Common myeloid progenitor, CD34-positive (primary cell): ENCODE measurements at regions not wholly inside any gene's neighbourhood (a gene's known extent, or its start where the extent isn't known, plus 50 kb on each side); places are given as distances from the start of the nearest gene placed in this dataset.

ENCODE experiments used
- CTCF ChIA-PET: fragments of 350-600 bp; sonication (Branson Sonifier 250); formaldehyde crosslinking; loops from one replicate; lab custom pipeline; 2021; ENCODE audit warnings: antibody characterized with exemption; lab: Charles Lee
- POLR2A ChIA-PET: fragments of 350-600 bp; sonication (Branson Sonifier 250); formaldehyde crosslinking; loops from one replicate; lab custom pipeline; 2021; ENCODE audit warnings: antibody characterized with exemption; lab: Charles Lee
- DNase-seq, 3 donors: peaks; one replicate each; pipeline versions ENCODE4 v3.0.0 to v3.0.0-alpha.2; 2013
- H3K27ac ChIP-seq, 2 experiments: 1 replicate in 1 of 2; 2 replicates in 1 of 2; pipeline ENCODE4 v1.7.0; 2013; ENCODE audit warnings: inconsistent platforms in 2 of 2, low read length in 2 of 2, mild to moderate bottlenecking in 2 of 2, low read depth in 1 of 2, moderate library complexity in 1 of 2; ENCODE audit not compliant: severe bottlenecking in 2 of 2, insufficient read depth in 1 of 2, poor library complexity in 1 of 2
- H3K27me3 ChIP-seq, 5 experiments: replicated peaks in 2 of 5; 1 replicate in 3 of 5; 2 replicates in 2 of 5; pipeline versions ENCODE4 v1.6.1 to v1.7.0; 2013; ENCODE audit warnings: low read length in 4 of 5, mild to moderate bottlenecking in 2 of 5, moderate library complexity in 2 of 5, inconsistent platforms in 1 of 5; ENCODE audit not compliant: insufficient read depth in 5 of 5, control insufficient read depth in 4 of 5
- H3K36me3 ChIP-seq, 4 experiments: 1 replicate in 2 of 4; 2 replicates in 2 of 4; pipeline versions ENCODE4 v1.6.1 to v1.7.0; 2013; ENCODE audit warnings: low read length in 3 of 4, control low read depth in 1 of 4, mild to moderate bottlenecking in 1 of 4; ENCODE audit not compliant: control insufficient read depth in 4 of 4, insufficient read depth in 4 of 4
- H3K4me1 ChIP-seq, 4 experiments: 1 replicate in 3 of 4; 2 replicates in 1 of 4; pipeline versions ENCODE4 v1.6.1 to v1.7.1; 2013; ENCODE audit warnings: low read length in 3 of 4, mild to moderate bottlenecking in 3 of 4, control low read depth in 1 of 4, inconsistent platforms in 1 of 4, moderate library complexity in 1 of 4; ENCODE audit not compliant: control insufficient read depth in 4 of 4, insufficient read depth in 4 of 4; ENCODE audit errors: control extremely low read depth in 1 of 4
- H3K4me3 ChIP-seq, 7 experiments: 1 replicate in 4 of 7; 2 replicates in 3 of 7; pipeline versions ENCODE4 v1.5.1 to v1.7.0; 2013; ENCODE audit warnings: mild to moderate bottlenecking in 7 of 7, low read length in 6 of 7, moderate library complexity in 6 of 7, inconsistent platforms in 2 of 7, low read depth in 2 of 7, control low read depth in 1 of 7; ENCODE audit not compliant: insufficient read depth in 4 of 7, control insufficient read depth in 1 of 7; ENCODE audit errors: extremely low read depth in 1 of 7
- H3K9me3 ChIP-seq, 5 experiments: 1 replicate in 4 of 5; 2 replicates in 1 of 5; pipeline versions ENCODE4 v1.6.1 to v1.7.1; 2013; ENCODE audit warnings: low read length in 4 of 5, mild to moderate bottlenecking in 2 of 5, inconsistent platforms in 1 of 5, low read depth in 1 of 5, moderate library complexity in 1 of 5; ENCODE audit not compliant: control insufficient read depth in 4 of 5, insufficient read depth in 2 of 5; ENCODE audit errors: control extremely low read depth in 1 of 5
- WGBS: methylation state at CpG from one replicate; pipeline ENCODE4 v1.1.5; 2013; ENCODE audit not compliant: insufficient coverage; 5-methylcytosine and 5-hydroxymethylcytosine counted together

DNA sequence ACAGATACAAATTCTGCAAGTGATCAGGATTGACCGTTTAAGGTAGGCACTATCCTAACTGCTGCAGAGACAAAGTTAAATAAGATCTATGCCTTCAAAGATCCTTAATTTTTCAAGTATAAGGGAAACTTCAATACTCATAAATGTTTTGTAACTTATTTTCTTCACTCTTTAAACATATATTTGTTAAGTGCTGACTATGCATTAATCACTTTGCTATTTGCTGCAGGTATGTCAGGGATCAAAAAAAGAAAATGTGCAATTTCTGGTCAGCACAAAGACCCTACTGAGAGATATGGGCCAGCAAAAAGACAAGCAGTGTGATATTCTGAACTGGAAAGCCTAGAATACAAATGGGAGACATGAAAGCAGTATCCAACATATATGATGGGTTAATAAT, 756.1 kb upstream of the PCDH9 start:
- no peaks in the 10 kb centered on the region for H3K9me3 ChIP-seq
- ChIA-PET CTCF (no interaction called here), POLR2A (no interaction called here)
- no CpG with 5 or more reads among the region's 1 CpG for WGBS
- no peak for DNase-seq
- no peaks in the 10 kb centered on the region for H3K27me3 ChIP-seq
- no peak overlapping the region for H3K27ac ChIP-seq
- H3K36me3 ChIP-seq, result no peaks in the 10 kb centered on the region
- no peaks in the 10 kb centered on the region for H3K4me1 ChIP-seq
- H3K4me3 ChIP-seq, result no peak overlapping the region

GRCh38 chr13:67977066-67977465, 746.9 kb upstream of the PCDH9 start:
- H3K4me1 ChIP-seq, result no peaks in the 10 kb centered on the region
- no peak for DNase-seq
- ChIA-PET CTCF (no interaction called here), POLR2A (no interaction called here)
- H3K4me3 ChIP-seq, result no peak overlapping the region
- no peak overlapping the region for H3K27ac ChIP-seq
- no peaks in the 10 kb centered on the region for H3K36me3 ChIP-seq
- WGBS, result 86% methylated on average over 1 of the region's 2 CpGs
- no peaks in the 10 kb centered on the region for H3K27me3 ChIP-seq
- no peaks in the 10 kb centered on the region for H3K9me3 ChIP-seq

DNA sequence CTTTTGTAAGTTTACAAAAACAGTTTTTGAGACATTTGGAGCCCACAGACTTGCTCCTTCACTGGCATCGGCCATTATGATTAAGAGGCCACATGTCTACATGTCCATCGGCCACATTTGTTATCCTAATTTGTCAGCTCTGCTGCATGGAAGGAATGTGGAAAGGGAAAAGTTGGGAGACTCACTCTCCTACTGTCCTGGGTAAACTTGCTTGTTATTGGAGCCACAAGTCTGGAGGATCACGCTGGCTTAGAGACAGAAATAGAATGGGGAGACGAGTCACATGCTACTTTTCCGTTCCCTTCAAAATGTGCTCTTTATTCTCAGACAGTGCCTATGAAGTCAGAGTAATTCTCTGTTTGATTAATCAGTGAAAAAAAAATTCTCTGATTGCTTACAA, 741.2 kb upstream of the PCDH9 start:
- Histone ChIP-seq H3K36me3 (no peaks in the 10 kb centered on the region), H3K4me1 (no peaks in the 10 kb centered on the region), H3K27me3 (no peaks in the 10 kb centered on the region), H3K9me3 (no peaks in the 10 kb centered on the region), H3K4me3 (no peak overlapping the region), H3K27ac (no peak overlapping the region)
- POLR2A ChIA-PET, result no interaction called here
- DNase-seq, result no peak
- CTCF ChIA-PET, result no interaction called here
- 86% methylated on average over 4 of the region's 5 CpGs for WGBS

- CTCF ChIA-PET, result no interaction called here
- WGBS, result no CpG with 5 or more reads among the region's 1 CpG
- POLR2A ChIA-PET, result no interaction called here
These were observed 736.9 kb upstream of the PCDH9 start for GRCh38 chr13:67967031-67967430.

GRCh38 chr13:67966065-67966464, 735.9 kb upstream of the PCDH9 start:
- H3K27ac ChIP-seq, result no peak overlapping the region

More at GRCh38 chr13:67967031-67967430, 736.9 kb upstream of the PCDH9 start:
- no peak for DNase-seq
- H3K36me3 ChIP-seq, result no peaks in the 10 kb centered on the region
- no peaks in the 10 kb centered on the region for H3K27me3 ChIP-seq
- H3K4me1 ChIP-seq, result no peaks in the 10 kb centered on the region
- no peak overlapping the region for H3K4me3 ChIP-seq
- H3K9me3 ChIP-seq, result no peaks in the 10 kb centered on the region
- no peak overlapping the region for H3K27ac ChIP-seq

DNA sequence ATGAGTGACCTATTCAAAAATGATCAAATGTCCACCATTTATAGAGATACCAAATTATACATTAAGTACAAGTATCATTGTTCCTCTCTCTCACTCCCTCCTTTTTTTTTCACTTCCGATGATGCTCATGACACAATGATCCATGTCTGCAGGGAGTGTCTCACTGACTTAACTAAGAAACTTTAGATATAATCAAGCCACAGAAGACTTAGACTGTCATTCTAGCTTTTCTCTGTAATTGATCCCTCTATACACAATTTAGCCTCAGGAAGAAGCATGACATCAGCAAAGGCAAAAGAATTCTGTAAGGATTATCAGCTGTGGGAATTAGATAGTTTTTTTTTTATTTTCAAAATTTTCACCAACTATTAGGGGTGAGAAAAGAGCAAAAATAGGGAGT, 734.9 kb upstream of the PCDH9 start:
- Histone ChIP-seq H3K9me3 (no peaks in the 10 kb centered on the region), H3K27me3 (no peaks in the 10 kb centered on the region), H3K4me3 (no peak overlapping the region), H3K27ac (no peak overlapping the region), H3K36me3 (no peaks in the 10 kb centered on the region), H3K4me1 (no peaks in the 10 kb centered on the region)
- DNase-seq, result no peak
- POLR2A ChIA-PET, result no interaction called here
- CTCF ChIA-PET, result no interaction called here
- 100% methylated on average over 1 of the region's 1 CpG for WGBS

More at GRCh38 chr13:67966065-67966464, 735.9 kb upstream of the PCDH9 start:
- ChIA-PET CTCF (no interaction called here), POLR2A (no interaction called here)
- no peak for DNase-seq
- WGBS, result 100% methylated on average over 1 of the region's 1 CpG
- no peaks in the 10 kb centered on the region for H3K27me3 ChIP-seq
- no peak overlapping the region for H3K4me3 ChIP-seq
- no peaks in the 10 kb centered on the region for H3K4me1 ChIP-seq
- H3K9me3 ChIP-seq, result no peaks in the 10 kb centered on the region
- H3K36me3 ChIP-seq, result no peaks in the 10 kb centered on the region

GRCh38 chr13:67964091-67964490, 734.0 kb upstream of the PCDH9 start:
- WGBS, result no CpG with 5 or more reads among the region's 2 CpGs
- Histone ChIP-seq H3K27me3 (no peaks in the 10 kb centered on the region), H3K4me3 (no peak overlapping the region), H3K36me3 (no peaks in the 10 kb centered on the region), H3K27ac (no peak overlapping the region), H3K9me3 (no peaks in the 10 kb centered on the region), H3K4me1 (no peaks in the 10 kb centered on the region)
- CTCF ChIA-PET, result no interaction called here
- DNase-seq, result no peak
- POLR2A ChIA-PET, result no interaction called here
